GM19463 (cell line): ENCODE measurements at regions not wholly inside any gene's neighbourhood (a gene's known extent, or its start where the extent isn't known, plus 50 kb on each side); places are given as distances from the start of the nearest gene placed in this dataset.

Source experiments
- ATAC-seq: cut with Tn5 transposase; IDR thresholded peaks from one replicate; pipeline ENCODE4 v1.9.1; 2021; ENCODE audit warnings: mild to moderate bottlenecking, moderate library complexity; ENCODE audit not compliant: unreplicated experiment

DNA sequence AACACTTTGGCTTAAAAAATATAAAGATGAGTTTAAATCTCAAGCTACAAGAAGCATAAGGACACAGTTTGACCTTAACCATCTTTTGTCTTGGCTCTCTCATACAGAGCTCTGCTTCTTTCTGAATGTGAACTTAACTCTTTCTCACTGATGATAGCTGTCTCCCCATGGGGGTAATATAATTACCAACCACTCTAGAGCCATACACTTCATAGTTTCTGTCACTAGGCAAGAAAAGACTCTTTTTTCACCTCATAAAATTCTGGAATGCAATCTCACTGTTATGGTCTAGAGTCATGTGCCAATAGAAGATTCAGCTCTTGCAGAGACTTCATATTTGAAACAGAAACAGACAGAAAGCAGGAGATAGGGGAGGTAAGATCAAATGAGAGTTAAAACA, 481.7 kb upstream of the AGA start:
- no peak for ATAC-seq

DNA sequence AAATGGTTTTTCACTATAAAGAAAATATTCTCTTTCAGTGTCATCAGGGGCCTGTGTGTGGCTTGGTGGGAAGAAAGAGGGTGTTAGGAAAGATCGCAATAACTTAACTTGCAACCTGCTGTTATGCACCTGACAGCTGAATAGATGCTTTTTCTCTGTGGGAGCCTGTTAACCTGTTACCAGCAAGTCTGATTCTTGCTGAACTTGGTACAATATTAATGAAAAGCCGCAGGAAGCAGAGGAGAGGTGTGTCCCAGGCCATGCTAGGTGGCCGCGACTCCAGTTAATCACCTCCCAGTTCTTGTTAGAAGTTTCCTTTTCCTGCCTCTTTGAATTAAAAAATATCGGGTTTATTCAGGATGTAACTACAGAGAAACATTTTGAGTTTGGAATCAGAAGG, 494.8 kb upstream of the AGA start:
- no peak for ATAC-seq

DNA sequence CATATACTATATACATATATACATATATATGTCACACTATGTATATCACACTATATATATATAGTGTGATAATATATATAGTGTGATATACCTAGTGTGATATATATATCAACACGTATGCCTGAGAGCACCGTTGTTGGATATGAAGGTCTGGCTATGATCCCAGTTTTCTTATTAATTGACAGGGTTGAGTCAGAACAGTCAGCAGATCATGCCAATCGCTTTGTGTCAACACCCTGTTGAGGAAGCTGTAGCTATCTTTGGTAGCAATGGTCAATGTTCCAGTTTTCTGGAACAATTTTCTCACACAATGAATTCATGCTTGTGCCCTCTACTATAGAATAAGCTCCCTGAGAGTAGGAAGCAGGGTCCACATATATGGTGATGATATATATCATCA, 496.0 kb upstream of the AGA start:
- no peak for ATAC-seq

DNA sequence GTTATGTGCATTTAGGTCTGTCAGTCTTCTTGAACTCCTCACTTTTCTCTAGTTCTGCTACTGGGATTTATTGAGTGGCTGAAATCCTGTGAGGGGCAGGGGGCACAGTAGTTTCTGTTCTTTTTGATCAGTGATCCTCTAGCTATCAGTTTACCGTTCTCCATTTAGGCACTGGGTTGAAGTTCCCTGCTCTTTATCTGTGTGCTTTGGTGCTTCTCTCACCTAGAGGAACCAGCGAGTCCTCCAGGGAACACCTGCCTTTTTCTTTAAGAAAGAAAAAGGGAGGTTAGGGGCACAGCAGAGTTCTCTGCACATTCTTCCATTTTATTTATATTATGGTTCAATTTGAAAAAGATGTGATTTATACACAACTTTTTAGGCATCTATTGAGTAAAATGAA, 503.0 kb upstream of the AGA start:
- ATAC-seq = no peak

DNA sequence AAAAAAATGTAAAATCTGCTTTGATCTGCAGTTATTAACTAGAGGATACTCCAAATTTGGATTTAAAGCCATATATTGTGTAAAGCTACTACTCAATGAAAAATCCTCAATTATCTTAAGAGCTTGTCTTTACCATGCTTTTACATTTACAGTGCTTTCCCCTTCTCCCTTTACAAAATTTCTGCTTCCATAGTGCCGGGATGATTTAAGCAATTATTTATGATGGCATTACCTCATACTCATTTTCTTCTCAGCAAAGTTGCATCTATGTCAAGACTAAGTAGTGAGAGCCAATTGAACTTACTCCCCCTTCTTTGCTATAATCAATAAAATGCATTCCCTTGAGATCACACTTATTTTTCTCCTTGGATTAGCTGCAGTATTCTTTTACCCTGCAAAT, 505.4 kb upstream of the AGA start:
- no peak for ATAC-seq

DNA sequence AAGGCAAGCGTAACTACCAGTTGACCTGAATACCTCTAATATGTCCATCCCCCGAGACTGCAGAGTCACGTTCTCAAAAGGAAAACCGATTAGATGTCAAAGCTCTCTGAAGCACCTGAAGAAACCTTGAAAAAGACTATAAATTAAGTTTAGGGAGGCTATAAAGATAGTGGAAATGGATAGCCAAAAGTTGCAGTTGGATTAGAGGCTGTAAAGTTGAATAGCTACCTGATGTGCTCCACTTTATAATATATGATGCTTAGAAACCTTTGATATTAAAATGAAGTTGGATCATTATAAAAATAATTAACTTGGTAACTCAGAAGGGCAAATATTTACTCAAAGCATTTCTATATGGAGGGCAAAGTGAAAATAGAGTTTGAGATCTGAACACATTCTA, 506.6 kb upstream of the AGA start:
- no peak for ATAC-seq

DNA sequence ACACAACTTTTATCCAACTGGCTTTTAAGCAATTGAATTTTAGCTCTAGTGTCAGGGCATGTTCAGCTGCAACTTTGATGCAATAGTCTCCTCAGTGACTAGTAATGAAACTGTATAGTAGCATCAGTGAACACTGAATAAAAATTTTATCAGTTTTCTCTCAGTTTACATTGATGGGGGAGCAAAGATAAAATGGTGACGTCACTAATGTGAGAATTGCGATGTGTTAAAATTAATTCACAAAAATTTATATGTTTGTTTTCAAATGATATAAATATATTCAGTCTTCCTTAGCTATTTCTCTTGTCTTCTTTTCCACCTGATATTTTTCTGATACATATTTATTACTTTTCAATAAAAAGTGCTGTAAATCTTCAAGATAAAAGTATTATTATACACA, 508.8 kb upstream of the AGA start:
- no peak for ATAC-seq

DNA sequence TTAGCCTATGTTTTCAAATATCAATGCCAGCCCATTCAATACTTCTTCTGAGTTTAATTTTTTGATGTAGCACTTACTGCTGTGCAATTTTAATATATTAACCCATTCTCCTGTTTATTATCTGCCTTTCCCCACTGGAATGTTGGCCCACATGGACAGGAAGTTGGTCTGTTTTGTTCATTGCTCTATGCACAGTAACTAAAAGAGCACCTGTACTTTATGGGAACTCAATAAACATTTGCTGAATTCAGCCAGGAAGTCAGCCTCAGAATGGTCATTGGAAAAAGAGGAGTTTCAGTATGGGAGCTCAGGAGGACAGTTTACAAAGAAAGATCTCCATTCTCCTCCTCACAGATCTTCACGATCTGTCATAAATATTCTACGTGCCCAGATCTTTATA, 510.5 kb upstream of the AGA start:
- no peak for ATAC-seq

DNA sequence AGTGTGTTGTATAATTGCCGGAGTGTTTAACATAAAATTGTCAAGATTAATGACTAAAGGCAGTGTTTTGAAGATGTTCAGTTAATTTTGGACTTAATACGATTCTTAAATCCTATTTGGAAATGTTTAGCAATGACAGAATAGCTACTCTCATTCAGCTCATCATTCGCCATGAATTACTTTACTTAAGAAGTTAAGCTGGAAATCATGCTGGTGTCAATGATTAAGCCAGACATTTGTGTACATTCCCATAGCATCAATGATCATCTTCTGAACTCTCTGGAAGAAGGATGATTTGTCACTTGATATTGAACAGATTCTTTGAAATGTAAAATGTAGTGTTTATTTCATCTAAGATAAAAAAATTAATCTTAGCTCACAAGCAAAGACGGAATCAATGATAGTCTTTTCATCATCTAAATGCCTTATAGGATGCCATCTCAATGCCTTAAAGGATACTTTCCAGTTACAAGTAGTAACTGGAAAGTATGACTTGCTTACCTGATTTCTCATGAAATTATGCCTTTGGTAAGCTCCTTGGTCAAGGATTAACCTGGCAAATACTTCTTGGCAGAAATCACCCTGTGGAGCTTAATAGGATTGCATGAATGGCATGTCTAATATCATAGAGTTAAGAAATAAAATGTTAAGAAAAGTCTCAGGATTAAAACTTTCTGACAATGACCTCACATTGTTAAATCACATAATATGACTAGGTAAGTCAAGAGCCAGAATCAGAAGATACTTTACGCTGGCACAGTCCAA, 515.5 kb upstream of the AGA start:
- ATAC-seq = no peak

DNA sequence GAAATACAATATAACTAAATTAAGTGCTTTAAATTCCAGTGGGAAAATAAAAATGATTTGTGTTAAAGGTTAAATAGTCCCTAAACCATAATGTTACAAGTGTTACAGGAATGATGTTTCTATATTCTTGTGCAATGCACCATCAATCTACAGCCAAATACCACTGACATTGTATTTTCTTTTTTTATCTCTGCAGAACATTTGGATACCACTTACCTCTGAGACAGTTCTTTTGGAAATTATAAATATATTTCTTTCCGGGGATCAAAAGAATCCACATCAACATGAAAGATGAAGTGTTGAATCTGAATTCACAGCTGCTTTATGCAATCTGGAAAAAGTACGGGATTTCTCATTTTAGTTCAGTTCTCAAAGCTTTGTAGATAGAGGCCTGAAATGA, 518.3 kb upstream of the AGA start:
- ATAC-seq = no peak

DNA sequence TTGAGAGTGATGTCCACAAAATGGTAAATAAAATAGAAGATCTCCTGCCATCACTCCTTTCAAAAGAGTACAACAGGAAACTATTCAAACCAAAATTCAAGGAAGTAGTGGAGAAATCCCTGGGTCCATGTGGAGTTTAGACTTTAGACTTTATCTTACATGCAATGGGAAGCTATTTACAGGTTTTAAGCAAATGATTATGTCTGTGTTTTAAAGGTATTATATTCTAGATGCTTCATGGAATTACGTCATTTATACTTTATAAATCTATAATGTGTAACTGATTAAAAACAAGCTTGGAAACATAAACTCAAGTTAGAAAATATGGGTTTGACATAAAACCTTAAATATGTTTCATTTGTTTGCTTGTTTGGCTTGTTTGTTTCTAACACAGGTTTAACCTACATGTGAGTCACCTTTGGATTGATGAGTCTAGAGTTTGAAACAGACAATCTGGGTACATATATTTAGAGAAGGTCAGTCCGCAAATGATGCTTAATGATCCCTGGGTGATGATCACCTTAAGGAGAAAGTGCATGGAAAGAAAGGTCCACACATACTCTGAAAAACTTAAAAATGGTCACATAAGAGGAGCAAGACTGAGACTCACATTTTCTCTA, 519.6 kb upstream of the AGA start:
- no peak for ATAC-seq

DNA sequence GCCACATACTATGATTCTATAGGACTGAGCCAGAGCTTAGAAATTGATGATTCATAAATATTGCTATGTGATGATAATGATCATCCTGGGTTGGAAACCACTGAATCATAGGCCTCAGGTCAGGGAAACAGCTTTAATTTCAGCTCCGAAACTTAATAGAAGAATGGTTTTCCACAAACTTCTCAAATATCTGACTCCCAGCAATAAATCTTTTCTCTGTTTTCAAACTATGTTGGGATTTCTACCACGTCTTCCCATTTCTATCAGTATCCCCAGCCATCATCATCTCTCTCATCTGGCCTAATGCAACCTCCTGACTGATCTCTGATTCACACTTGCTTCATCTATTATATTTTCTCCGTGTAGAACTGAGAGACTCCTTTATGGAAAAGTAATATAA, 521.8 kb upstream of the AGA start:
- no peak for ATAC-seq

DNA sequence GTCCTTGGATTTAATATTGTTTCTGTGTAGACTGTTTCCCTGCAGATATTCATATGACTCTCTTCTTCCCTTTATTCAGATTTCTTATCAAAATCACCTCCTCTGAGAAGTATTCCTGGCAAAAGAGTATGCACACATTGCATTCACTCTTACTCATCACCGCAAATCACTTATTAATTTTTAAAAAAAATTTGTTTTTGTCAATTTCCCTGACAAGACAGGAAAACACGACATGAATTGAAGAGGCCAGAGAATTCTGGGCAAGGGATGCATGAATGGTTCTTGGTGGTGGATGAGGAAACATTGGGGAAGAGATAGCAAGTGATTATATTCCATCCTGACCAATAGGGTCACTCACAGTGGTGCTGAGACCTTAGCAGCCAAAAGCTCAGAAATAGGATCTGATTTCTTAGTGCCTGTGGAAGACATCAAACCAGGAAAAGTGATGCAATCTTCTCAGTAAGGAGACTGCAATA, 522.5 kb upstream of the AGA start:
- ATAC-seq = no peak

DNA sequence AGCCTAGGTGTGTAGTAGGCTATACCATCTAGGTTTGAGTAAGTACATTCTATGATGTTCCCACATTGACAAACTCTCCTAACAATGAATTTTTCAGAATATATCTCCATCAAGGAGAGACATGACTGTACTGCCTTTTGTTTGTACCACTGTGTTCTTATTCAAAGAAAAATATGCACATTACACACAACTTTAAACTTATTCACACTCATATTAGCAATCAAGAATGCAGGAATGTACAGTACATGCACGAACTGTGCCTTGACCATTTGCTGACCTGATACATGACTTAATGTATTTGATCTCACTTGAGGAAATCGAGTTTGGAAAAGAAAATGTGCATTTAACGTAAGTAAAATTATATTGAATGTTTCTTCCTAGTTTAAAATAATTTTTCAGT, 525.1 kb upstream of the AGA start:
- ATAC-seq = no peak

DNA sequence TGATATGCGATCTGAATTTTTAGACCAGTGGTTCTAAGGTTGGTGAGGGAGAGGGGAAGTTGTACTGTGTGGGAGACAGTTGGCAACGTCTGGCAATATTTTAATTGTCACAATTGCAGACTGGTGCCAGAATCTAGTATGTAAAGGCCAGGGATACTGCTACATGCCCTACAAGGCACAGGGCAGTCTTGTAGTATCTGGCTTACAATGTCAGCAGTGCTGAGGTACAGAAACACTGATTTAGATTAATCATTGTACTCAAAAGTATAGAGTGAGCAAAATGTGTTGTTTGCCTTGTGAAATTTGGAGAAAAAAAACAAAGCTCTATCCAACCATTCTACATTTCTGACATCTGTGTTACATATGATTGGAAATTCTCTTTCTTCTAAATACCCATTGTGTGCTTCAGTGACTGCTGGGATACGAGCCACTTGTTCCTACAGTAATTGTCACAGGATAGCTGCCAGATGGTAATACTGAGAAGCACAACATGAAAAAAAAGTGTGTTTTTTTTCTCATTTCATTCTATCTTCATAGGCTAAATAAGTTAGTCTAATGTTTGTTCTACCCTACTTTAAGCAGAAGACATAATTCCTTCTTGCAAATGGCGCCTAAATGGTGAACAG, 526.7 kb upstream of the AGA start:
- no peak for ATAC-seq

DNA sequence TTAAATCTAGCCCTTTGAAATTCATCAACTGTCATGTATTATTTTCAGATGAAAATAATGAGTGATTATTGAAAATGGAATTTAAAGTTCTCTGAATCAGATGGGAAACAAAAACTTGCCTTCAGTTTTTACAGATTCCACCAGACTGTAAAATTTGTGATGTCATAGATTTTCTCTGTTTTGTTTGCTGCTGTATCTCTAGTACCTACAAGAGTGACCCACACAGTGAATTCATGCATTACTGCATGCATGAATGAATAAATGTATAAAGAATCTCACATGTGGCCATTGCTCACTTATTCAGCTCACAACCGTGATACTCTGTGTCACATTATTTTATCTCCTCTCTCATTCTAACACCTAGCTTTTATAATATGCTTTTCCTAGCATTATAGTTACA, 532.2 kb upstream of the AGA start:
- ATAC-seq = no peak

DNA sequence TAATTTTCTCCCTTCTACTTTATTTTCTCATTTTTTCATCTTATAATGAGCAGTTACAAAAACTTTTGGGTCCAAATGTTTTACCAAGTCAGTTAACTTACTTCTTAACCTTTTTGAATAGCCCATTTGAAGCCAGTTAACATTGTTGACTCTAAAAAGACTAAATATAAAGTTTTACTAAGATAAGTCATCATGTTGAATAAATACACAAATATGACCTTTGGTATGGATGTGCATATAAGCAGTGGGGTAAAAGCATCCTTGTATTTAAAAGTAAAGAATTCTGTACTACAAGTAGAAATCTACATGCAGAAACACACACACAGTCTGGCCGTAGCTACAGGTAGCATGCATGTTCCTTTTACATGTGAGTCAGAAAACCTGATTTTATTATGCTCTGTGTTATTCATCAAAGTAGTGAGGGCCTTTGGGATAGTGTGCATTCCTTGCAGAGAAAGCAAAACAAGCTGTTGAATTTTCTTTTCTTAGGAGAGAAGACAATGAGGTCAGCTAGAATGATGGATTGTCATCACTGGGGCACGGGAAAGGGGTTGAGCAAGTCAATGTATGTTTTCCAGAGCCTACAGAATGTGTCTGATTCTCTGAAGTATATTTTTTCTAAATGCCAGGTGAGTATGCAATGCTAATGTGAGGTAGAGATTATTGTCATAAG, 533.2 kb upstream of the AGA start:
- ATAC-seq = no peak

DNA sequence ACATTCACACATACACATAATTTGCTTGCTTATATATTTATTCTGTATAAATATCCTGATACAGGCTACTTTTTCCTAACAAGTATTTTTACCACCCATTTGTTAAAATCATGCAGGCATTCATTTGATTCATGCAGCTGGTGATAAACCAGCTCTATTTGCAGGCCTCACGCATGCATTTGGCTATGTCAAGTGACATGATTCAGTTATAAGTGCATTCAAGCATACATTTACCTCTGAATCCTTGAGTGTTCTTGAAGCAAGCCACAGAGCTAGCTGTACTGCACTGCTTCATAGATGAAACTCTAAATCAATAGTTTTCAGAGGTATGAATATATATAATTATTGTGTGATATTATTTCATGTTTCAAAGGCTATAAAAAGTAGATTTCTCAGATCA, 544.0 kb upstream of the AGA start:
- ATAC-seq = no peak

DNA sequence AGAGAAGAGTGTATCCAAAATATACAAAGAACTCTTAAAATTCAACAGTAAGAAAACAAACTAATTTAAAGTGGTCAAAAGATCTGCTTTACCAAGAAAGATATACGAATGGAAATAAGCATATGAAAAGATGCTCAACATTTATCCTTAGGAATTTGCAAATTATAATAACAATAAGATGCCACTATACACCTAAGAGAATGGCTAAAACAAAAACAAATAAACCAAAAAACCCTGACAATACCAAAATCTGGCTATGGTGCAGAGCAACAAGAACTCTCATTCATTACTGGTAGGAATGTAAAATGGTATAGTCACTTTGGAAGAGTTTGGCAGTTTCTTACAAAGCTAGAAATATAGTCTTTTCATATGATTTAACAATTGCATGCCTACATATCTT, 545.7 kb upstream of the AGA start:
- ATAC-seq = no peak

DNA sequence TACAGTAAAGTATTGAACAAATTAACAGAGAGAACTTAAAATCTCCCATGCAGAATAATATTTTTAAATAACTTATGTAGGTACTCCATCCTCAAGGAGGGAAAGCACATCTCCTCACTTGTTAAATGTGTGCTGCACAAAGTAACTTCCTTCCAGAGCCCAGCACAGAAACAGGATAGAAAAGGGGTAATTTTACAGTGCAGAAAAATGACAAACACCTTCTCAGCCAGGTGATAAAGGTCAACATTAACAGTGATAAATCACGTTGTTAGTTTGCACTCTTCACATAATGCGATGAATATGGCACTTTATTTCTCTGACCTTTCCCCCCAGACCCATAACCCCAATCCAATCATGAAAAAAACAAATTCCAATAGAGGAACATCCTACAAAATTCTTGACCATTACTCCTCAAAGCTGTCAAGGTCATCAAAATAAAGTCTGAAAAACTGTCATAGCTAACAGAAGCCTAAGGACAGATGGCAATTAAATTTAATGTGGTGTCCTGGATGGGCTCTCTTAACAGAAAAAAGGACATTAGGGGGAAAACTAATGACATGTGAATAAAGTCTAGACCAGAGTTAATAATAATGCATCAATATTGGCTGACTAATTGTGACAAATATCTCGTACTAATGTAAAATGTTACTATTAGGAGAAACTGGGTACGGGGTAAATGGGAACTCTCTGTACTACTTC, 547.4 kb upstream of the AGA start:
- ATAC-seq = no peak

DNA sequence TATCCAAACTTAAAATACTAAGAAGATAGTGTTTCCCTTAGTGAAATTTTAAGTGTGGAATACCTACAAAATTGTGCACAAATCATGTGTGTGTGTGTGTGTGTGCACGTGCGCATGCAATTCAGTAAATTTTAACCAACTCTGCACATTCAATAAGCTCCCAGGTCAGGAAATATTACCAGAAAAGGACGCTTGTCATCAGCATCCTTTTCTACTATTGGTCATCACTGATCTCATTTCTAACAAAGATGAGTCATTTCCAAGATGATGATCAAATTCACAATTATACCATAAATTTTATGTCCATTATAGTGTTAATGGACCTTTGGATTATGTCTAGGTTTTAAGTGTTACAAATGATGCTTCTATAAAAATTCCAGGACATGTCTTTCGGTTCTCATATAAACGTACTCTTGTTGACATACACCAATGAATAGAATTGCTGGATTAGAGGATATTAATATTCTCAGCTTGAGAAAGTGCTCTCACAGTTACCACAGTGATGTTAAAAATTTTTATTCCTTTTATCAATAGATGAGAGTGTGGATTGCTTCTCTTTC, 560.9 kb upstream of the AGA start:
- ATAC-seq = no peak
